PC-9 (cell line): ENCODE measurements at regions not wholly inside any gene's neighbourhood (a gene's known extent, or its start where the extent isn't known, plus 50 kb on each side); places are given as distances from the start of the nearest gene placed in this dataset.

ENCODE experiments used
- EZH2 ChIP-seq: fragments of 200-600 bp; sonication (generic); IDR thresholded peaks from 2 replicates; pipeline ENCODE4 v1.8.0; 2017; ENCODE audit warnings: antibody characterized with exemption, low read depth
- TF ChIP-seq, protein P1 (sequence below): fragments of 200-600 bp; sonication (generic); conservative IDR thresholded peaks from 2 replicates; pipeline ENCODE4 v1.6.1; 2017; ENCODE audit warnings: mixed run types, antibody characterized with exemption, mild to moderate bottlenecking, moderate library complexity

DNA sequence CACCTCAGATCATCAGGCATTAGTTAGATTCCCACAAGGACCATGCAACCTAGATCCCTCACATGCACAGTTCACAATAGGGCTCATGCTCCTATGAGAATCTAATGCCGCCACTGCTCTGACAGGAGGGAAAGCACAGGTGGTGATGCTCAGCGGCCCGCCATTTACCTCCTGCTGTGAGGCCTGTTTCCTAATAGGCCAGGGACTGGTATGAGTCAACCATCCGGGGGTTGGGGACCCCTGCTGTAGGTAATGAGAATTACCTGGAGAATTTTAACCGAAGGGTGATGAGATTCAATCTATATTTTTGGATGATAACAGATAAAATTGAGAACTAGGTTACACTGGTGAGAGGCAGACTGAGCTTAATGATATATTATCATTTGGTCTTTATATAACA, 101.4 kb downstream of the LACC1 start:
- TF ChIP-seq, protein P1, sequence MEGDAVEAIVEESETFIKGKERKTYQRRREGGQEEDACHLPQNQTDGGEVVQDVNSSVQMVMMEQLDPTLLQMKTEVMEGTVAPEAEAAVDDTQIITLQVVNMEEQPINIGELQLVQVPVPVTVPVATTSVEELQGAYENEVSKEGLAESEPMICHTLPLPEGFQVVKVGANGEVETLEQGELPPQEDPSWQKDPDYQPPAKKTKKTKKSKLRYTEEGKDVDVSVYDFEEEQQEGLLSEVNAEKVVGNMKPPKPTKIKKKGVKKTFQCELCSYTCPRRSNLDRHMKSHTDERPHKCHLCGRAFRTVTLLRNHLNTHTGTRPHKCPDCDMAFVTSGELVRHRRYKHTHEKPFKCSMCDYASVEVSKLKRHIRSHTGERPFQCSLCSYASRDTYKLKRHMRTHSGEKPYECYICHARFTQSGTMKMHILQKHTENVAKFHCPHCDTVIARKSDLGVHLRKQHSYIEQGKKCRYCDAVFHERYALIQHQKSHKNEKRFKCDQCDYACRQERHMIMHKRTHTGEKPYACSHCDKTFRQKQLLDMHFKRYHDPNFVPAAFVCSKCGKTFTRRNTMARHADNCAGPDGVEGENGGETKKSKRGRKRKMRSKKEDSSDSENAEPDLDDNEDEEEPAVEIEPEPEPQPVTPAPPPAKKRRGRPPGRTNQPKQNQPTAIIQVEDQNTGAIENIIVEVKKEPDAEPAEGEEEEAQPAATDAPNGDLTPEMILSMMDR: no peak
- TF ChIP-seq EZH2: no peak
